Transverse colon (tissue), 4 donors: ENCODE measurements at regions not wholly inside any gene's neighbourhood (a gene's known extent, or its start where the extent isn't known, plus 50 kb on each side); places are given as distances from the start of the nearest gene placed in this dataset.

Experiments
- DNase-seq: peaks from one replicate; pipeline ENCODE4 v3.0.0-alpha.2; 2019
- H3K27ac ChIP-seq, 4 donors: fragments of 200-600 bp; sonication (generic); 2 replicates each; pipeline ENCODE4 v1.5.1; 2016 to 2018; ENCODE audit warnings: inconsistent platforms in 4 of 4
- H3K27me3 ChIP-seq: fragments of 200-600 bp; sonication (generic); 2 replicates; pipeline ENCODE4 v1.5.1; 2017; ENCODE audit warnings: inconsistent platforms
- H3K36me3 ChIP-seq, 4 donors: fragments of 200-600 bp; sonication (generic); 2 replicates each; pipeline ENCODE4 v1.5.1; 2017 to 2019; ENCODE audit warnings: inconsistent platforms in 4 of 4
- H3K4me1 ChIP-seq, 4 donors: fragments of 200-600 bp; sonication (generic); 2 replicates each; pipeline ENCODE4 v1.5.1; 2017 to 2020; ENCODE audit warnings: inconsistent platforms in 4 of 4
- H3K4me3 ChIP-seq, 4 donors: fragments of 200-600 bp; sonication (generic); 1 replicate in 1 of 4; 2 replicates in 3 of 4; pipeline versions ENCODE4 v1.5.1 to v1.6.1; 2017 to 2019; ENCODE audit warnings: inconsistent platforms in 4 of 4
- H3K9me3 ChIP-seq, 2 donors: fragments of 200-600 bp; sonication (generic); 2 replicates each; pipeline ENCODE4 v1.5.1; 2017 to 2019; ENCODE audit warnings: inconsistent platforms in 2 of 2
- CTCF ChIP-seq, 5 experiments: fragments of 200-600 bp in 3 of 5; fragments of 450-650 bp in 2 of 5; sonication (generic) in 3 of 5; IDR thresholded peaks; 1 replicate in 2 of 5; 2 replicates in 3 of 5; pipeline ENCODE4 v1.5.1; 2016 to 2017; ENCODE audit warnings: antibody characterized with exemption in 5 of 5, inconsistent platforms in 3 of 5, mild to moderate bottlenecking in 2 of 5, moderate library complexity in 1 of 5
- EP300 ChIP-seq: sonication (generic); formaldehyde crosslinking; IDR thresholded peaks from one replicate; pipeline ENCODE4 v1.6.1; 2017; ENCODE audit warnings: antibody characterized with exemption, low read depth
- POLR2A ChIP-seq: fragments of 450-650 bp; IDR thresholded peaks from one replicate; pipeline ENCODE4 v1.6.1; 2016; ENCODE audit warnings: antibody characterized with exemption, mild to moderate bottlenecking, moderate library complexity
- POLR2AphosphoS5 ChIP-seq, 3 donors: sonication (generic); formaldehyde crosslinking; IDR thresholded peaks; one replicate each; pipeline ENCODE4 v1.6.1; 2016; ENCODE audit warnings: antibody characterized with exemption in 3 of 3
- WGBS, 2 donors: methylation state at CpG; one replicate each; pipeline ENCODE4 v1.1.5; 2018; ENCODE audit warnings: low coverage in 1 of 2; 5-methylcytosine and 5-hydroxymethylcytosine counted together
- in situ Hi-C, 4 donors: fragments of 200-750 bp; cut with MboI; loops; one replicate each; pipeline versions ENCODE4 v1.15.0 to v1.15.1; 2017; ENCODE audit warnings: low sequenced_read_pairs in 3 of 4, low pct_ligation_motif_present in 1 of 4, low pct_unique_long_range_greater_than_20kb in 1 of 4
- intact Hi-C: fragments of 100-400 bp; cut with DNase I; formaldehyde crosslinking; loops from one replicate; pipeline ENCODE4 v1.15.1; 2023; ENCODE audit warnings: low total_unique reads

- Histone ChIP-seq H3K27ac (no peak overlapping the region), H3K36me3 (no peaks in the 10 kb centered on the region), H3K9me3 (no peaks in the 10 kb centered on the region), H3K27me3 (no peaks in the 10 kb centered on the region), H3K4me1 (no peaks in the 10 kb centered on the region), H3K4me3 (no peak overlapping the region)
- WGBS, 2 donors: 71 to 82% methylated on average over 5 to 6 of the region's 6 CpGs
- intact Hi-C loops: no loop called here
- DNase-seq: no peak
- TF ChIP-seq POLR2AphosphoS5 (IDR thresholded peaks at IDR 0.05) (no peak), CTCF (IDR thresholded peaks at IDR 0.05) (no peak), EP300 (no peak), POLR2A (no peak)
- in situ Hi-C loops: no loop called here
Observed at GRCh38 chr11:57913715-57914704, 109.7 kb upstream of the OR9Q1 start.

- DNase-seq: no peak
- H3K4me3 ChIP-seq: no peak overlapping the region
- WGBS, 2 donors: 38 to 77% methylated on average over 2 to 5 of the region's 5 CpGs
- in situ Hi-C loops: no loop called here
- H3K9me3 ChIP-seq: no peaks in the 10 kb centered on the region
- H3K36me3 ChIP-seq: no peaks in the 10 kb centered on the region
- intact Hi-C loops: no loop called here
- no peak for TF ChIP-seq POLR2AphosphoS5 (IDR thresholded peaks at IDR 0.05)
- TF ChIP-seq EP300: no peak
- no peak for TF ChIP-seq POLR2A
- no peak for TF ChIP-seq CTCF (IDR thresholded peaks at IDR 0.05)
- H3K27me3 ChIP-seq: no peaks in the 10 kb centered on the region
- no peak overlapping the region for H3K27ac ChIP-seq
- no peaks in the 10 kb centered on the region for H3K4me1 ChIP-seq
Observed at GRCh38 chr11:57917632-57918031, 106.0 kb upstream of the OR9Q1 start.

- in situ Hi-C loops: no loop called here
- no peak overlapping the region for H3K4me3 ChIP-seq
- TF ChIP-seq POLR2AphosphoS5 (IDR thresholded peaks at IDR 0.05) (no peak), CTCF (IDR thresholded peaks at IDR 0.05) (no peak), EP300 (no peak), POLR2A (no peak)
- no peaks in the 10 kb centered on the region for H3K36me3 ChIP-seq
- 96% methylated on average over 5 of the region's 5 CpGs; no CpG with 5 or more reads in 1 of the 2 donors for WGBS, 2 donors
- H3K4me1 ChIP-seq: no peaks in the 10 kb centered on the region
- intact Hi-C loops: no loop called here
- DNase-seq: no peak
- H3K27ac ChIP-seq: no peak overlapping the region
- H3K27me3 ChIP-seq: no peaks in the 10 kb centered on the region
- H3K9me3 ChIP-seq: no peaks in the 10 kb centered on the region
Observed at GRCh38 chr11:57920971-57921370, 102.7 kb upstream of the OR9Q1 start.

- WGBS, 2 donors: 88% methylated on average over 2 of the region's 2 CpGs; no CpG with 5 or more reads in 1 of the 2 donors
- in situ Hi-C loops: no loop called here
Observed at GRCh38 chr11:57932105-57932504, 91.6 kb upstream of the OR9Q1 start.

More at GRCh38 chr11:57932105-57932504, 91.6 kb upstream of the OR9Q1 start:
- intact Hi-C loops: no loop called here
- no peak overlapping the region for H3K27ac ChIP-seq
- H3K9me3 ChIP-seq: no peaks in the 10 kb centered on the region
- no peaks in the 10 kb centered on the region for H3K36me3 ChIP-seq
- TF ChIP-seq POLR2A (no peak), POLR2AphosphoS5 (IDR thresholded peaks at IDR 0.05) (no peak), CTCF (IDR thresholded peaks at IDR 0.05) (no peak), EP300 (no peak)
- H3K4me1 ChIP-seq: no peaks in the 10 kb centered on the region
- H3K4me3 ChIP-seq: no peak overlapping the region
- no peaks in the 10 kb centered on the region for H3K27me3 ChIP-seq
- DNase-seq: no peak
